ENCODE measurements at regions not wholly inside any gene's neighbourhood (a gene's known extent, or its start where the extent isn't known, plus 50 kb on each side); places are given as distances from the start of the nearest gene placed in this dataset.
A peak's percentile ranks its signal among the peaks of the same experiment; 100 is the strongest.
"Not testable (repeated sequence)": the region's sequence is repeated elsewhere in the genome, so short reads cannot be mapped to it uniquely, and the experiment has no call there.

GRCh38 chr7:112981966-112982365 is 104.7 kb downstream of the GPR85 start:
- TF ChIP-seq CTCF (IDR thresholded peaks at IDR 0.05; ENCODE audit: low read depth, low read length, missing control alignments): no peak
- no peak for DNase-seq (ENCODE audit: low read depth)

GRCh38 chr7:112979055-112979454 is 107.6 kb downstream of the GPR85 start:
- not testable (repeated sequence) for DNase-seq (ENCODE audit: low read depth); H3K4me3 ChIP-seq (ENCODE audit: low read depth, low read length)

More at GRCh38 chr7:112981966-112982365, 104.7 kb downstream of the GPR85 start:
- H3K4me3 ChIP-seq (ENCODE audit: low read depth, low read length): no peak overlapping the region

- not testable (repeated sequence) for H3K4me3 ChIP-seq (ENCODE audit: low read depth, low read length); DNase-seq (ENCODE audit: low read depth)
Observed at GRCh38 chr7:112977244-112977955, 109.2 kb downstream of the GPR85 start.

- TF ChIP-seq CTCF (IDR thresholded peaks at IDR 0.05; ENCODE audit: low read depth, low read length, missing control alignments): peak; percentile 36
- DNase-seq (ENCODE audit: low read depth): no peak
- H3K4me3 ChIP-seq (ENCODE audit: low read depth, low read length): no peak overlapping the region
Observed at GRCh38 chr7:112970771-112971170, 115.9 kb downstream of the GPR85 start.

- no peak for TF ChIP-seq CTCF (IDR thresholded peaks at IDR 0.05; ENCODE audit: low read depth, low read length, missing control alignments)
- no peak overlapping the region for H3K4me3 ChIP-seq (ENCODE audit: low read depth, low read length)
- DNase-seq (ENCODE audit: low read depth): no peak
Observed at GRCh38 chr7:112969946-112970345, 116.7 kb downstream of the GPR85 start.

GRCh38 chr7:112965506-112965905 is 121.1 kb downstream of the GPR85 start:
- H3K4me3 ChIP-seq (ENCODE audit: low read depth, low read length): no peak overlapping the region
- DNase-seq (ENCODE audit: low read depth): no peak
- no peak for TF ChIP-seq CTCF (IDR thresholded peaks at IDR 0.05; ENCODE audit: low read depth, low read length, missing control alignments)

GRCh38 chr7:112963634-112964033 is 123.0 kb downstream of the GPR85 start:
- no peak for TF ChIP-seq CTCF (IDR thresholded peaks at IDR 0.05; ENCODE audit: low read depth, low read length, missing control alignments)

GRCh38 chr7:112962815-112963214 is 123.8 kb downstream of the GPR85 start:
- no peak overlapping the region for H3K4me3 ChIP-seq (ENCODE audit: low read depth, low read length)
- no peak for TF ChIP-seq CTCF (IDR thresholded peaks at IDR 0.05; ENCODE audit: low read depth, low read length, missing control alignments)
- DNase-seq (ENCODE audit: low read depth): no peak

More at GRCh38 chr7:112963634-112964033, 123.0 kb downstream of the GPR85 start:
- no peak overlapping the region for H3K4me3 ChIP-seq (ENCODE audit: low read depth, low read length)
- DNase-seq (ENCODE audit: low read depth): no peak

Measured in GM12864 (cell line).